PC-9 (cell line): ENCODE measurements at regions not wholly inside any gene's neighbourhood (a gene's known extent, or its start where the extent isn't known, plus 50 kb on each side); places are given as distances from the start of the nearest gene placed in this dataset.

Experiments used
- BruUV-seq: library from RNA; stranded (reverse); fragments of 400-500 nt; replicated peaks from 2 replicates; lab custom pipeline; 2021; lab: Mats Ljungman, UMichigan
- CTCF ChIA-PET: fragments of 300-600 bp; sonication (Branson Sonifier 250); formaldehyde crosslinking; loops from one replicate; lab custom pipeline; 2022; ENCODE audit warnings: antibody characterized with exemption; lab: Charles Lee
- POLR2A ChIA-PET: fragments of 300-600 bp; sonication (Branson Sonifier 250); formaldehyde crosslinking; loops from one replicate; lab custom pipeline; 2022; ENCODE audit warnings: antibody characterized with exemption; ENCODE audit not compliant: unreplicated experiment; lab: Charles Lee
- DNase-seq, 2 experiments: peaks; one replicate each; pipeline versions ENCODE4 v3.0.0 to v3.0.0-alpha.2; 2015 to 2022; ENCODE audit warnings: mixed read lengths in 1 of 2
- H2AFZ ChIP-seq: fragments of 200-600 bp; sonication (generic); 2 replicates; pipeline ENCODE4 v1.8.1; 2017; ENCODE audit warnings: antibody characterized with exemption
- H3F3A ChIP-seq: fragments of 200-600 bp; sonication (generic); 2 replicates; pipeline ENCODE4 v1.8.1; 2017; ENCODE audit warnings: antibody characterized with exemption, mild to moderate bottlenecking, low read depth; ENCODE audit not compliant: insufficient read depth
- H3K27ac ChIP-seq: fragments of 200-600 bp; sonication (generic); 2 replicates; pipeline ENCODE4 v1.6.1; 2016; ENCODE audit warnings: mixed run types
- H3K27me3 ChIP-seq: fragments of 200-600 bp; sonication (generic); 2 replicates; pipeline ENCODE4 v1.6.1; 2016; ENCODE audit warnings: low read depth, mixed run types; ENCODE audit not compliant: insufficient read depth
- H3K36me3 ChIP-seq: fragments of 200-600 bp; sonication (generic); 2 replicates; pipeline ENCODE4 v1.6.1; 2016; ENCODE audit warnings: low read depth, mixed run types
- H3K4me1 ChIP-seq: fragments of 200-600 bp; sonication (generic); replicated peaks from 2 replicates; pipeline ENCODE4 v1.6.1; 2016; ENCODE audit warnings: mixed run types; ENCODE audit not compliant: insufficient read depth
- H3K4me2 ChIP-seq: fragments of 200-600 bp; sonication (generic); 2 replicates; pipeline ENCODE4 v1.6.1; 2017; ENCODE audit warnings: mixed run types
- H3K4me3 ChIP-seq: fragments of 200-600 bp; sonication (generic); 2 replicates; pipeline ENCODE4 v1.6.1; 2016; ENCODE audit warnings: mixed run types
- H3K79me2 ChIP-seq: fragments of 200-600 bp; sonication (generic); 2 replicates; pipeline ENCODE4 v1.6.1; 2017; ENCODE audit warnings: low read depth, mixed run types
- H3K9me2 ChIP-seq: fragments of 200-600 bp; sonication (generic); 2 replicates; pipeline ENCODE4 v1.8.1; 2017; ENCODE audit warnings: mild to moderate bottlenecking; ENCODE audit not compliant: insufficient read depth
- H3K9me3 ChIP-seq: fragments of 200-600 bp; sonication (generic); 2 replicates; pipeline ENCODE4 v1.8.1; 2016; ENCODE audit warnings: low read depth; ENCODE audit not compliant: insufficient read depth
- H4K20me1 ChIP-seq: fragments of 200-600 bp; sonication (generic); 2 replicates; pipeline ENCODE4 v1.8.1; 2017; ENCODE audit not compliant: insufficient read depth
- EZH2 ChIP-seq: fragments of 200-600 bp; sonication (generic); IDR thresholded peaks from 2 replicates; pipeline ENCODE4 v1.8.0; 2017; ENCODE audit warnings: antibody characterized with exemption, low read depth
- intact Hi-C: fragments of 100-400 bp; cut with micrococcal nuclease; formaldehyde crosslinking; loops from one replicate; pipeline ENCODE4 v1.10.0; 2022; ENCODE audit not compliant: unreplicated experiment
- TF ChIP-seq, protein P1 (sequence below): fragments of 200-600 bp; sonication (generic); conservative IDR thresholded peaks from 2 replicates; pipeline ENCODE4 v1.6.1; 2017; ENCODE audit warnings: mixed run types, antibody characterized with exemption, mild to moderate bottlenecking, moderate library complexity

DNA sequence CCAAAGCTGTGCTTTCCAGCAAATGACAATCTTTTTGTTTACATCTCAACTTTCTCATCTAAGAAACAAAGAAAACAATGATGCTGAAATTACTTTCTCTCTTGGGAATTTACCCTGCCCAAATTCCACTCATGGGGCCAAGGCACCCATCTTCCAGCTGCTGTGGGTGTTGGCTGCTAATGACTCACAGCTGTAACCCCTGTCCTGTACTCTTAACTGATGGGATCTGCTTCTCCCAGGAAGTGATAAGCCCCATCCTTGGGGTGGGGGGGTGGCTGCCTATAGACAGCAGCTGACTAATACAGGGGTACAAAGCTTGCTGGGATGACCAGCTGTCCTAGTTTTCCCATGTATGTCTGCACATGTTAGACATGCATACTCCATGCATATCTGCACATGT lies 938.6 kb downstream of the C6orf118 start:
- Histone ChIP-seq H3K4me2 (no peak overlapping the region), H3K4me3 (no peak overlapping the region), H3K27ac (no peak overlapping the region), H3K27me3 (no peaks in the 10 kb centered on the region), H2AFZ (no peak overlapping the region), H3F3A (no peaks in the 10 kb centered on the region), H3K79me2 (no peaks in the 10 kb centered on the region), H3K9me2 (no peaks in the 10 kb centered on the region), H4K20me1 (no peaks in the 10 kb centered on the region), H3K36me3 (no peaks in the 10 kb centered on the region), H3K9me3 (no peaks in the 10 kb centered on the region), H3K4me1 (no peaks in the 10 kb centered on the region)
- BruUV-seq, result no TSS peak
- ChIA-PET CTCF (no interaction called here), POLR2A (no interaction called here)
- intact Hi-C loops, result no loop called here
- no peak for DNase-seq
- TF ChIP-seq EZH2, result no peak
- TF ChIP-seq, protein P1, sequence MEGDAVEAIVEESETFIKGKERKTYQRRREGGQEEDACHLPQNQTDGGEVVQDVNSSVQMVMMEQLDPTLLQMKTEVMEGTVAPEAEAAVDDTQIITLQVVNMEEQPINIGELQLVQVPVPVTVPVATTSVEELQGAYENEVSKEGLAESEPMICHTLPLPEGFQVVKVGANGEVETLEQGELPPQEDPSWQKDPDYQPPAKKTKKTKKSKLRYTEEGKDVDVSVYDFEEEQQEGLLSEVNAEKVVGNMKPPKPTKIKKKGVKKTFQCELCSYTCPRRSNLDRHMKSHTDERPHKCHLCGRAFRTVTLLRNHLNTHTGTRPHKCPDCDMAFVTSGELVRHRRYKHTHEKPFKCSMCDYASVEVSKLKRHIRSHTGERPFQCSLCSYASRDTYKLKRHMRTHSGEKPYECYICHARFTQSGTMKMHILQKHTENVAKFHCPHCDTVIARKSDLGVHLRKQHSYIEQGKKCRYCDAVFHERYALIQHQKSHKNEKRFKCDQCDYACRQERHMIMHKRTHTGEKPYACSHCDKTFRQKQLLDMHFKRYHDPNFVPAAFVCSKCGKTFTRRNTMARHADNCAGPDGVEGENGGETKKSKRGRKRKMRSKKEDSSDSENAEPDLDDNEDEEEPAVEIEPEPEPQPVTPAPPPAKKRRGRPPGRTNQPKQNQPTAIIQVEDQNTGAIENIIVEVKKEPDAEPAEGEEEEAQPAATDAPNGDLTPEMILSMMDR, result no peak

DNA sequence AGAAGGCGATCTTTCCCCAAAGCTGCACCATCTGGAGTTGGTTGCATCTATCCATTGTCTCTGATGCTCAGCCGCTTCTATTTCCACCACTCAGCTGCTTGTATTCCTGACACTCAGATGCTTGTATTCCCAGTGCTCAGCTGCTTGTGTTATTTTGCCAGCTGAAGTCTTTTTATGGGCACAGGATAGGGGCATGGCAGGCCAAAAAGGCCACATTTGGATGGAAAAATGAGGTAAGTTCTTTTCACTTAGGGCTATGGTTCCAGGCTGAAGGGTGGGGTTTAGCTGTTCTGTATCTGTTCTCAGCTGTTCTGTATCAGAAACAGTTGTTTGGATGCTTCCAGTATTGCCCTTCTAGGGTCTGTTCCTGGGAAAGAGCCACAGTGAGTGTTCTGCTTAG lies 944.9 kb downstream of the QKI start:
- H3K27ac ChIP-seq, result no peak overlapping the region
- no peaks in the 10 kb centered on the region for H3K27me3 ChIP-seq
- no peak overlapping the region for H3K4me2 ChIP-seq
- no peak overlapping the region for H3K4me3 ChIP-seq
- H3F3A ChIP-seq, result no peaks in the 10 kb centered on the region
- no TSS peak for BruUV-seq
- no peaks in the 10 kb centered on the region for H3K79me2 ChIP-seq
- H3K9me2 ChIP-seq, result no peaks in the 10 kb centered on the region
- H2AFZ ChIP-seq, result no peak overlapping the region
- intact Hi-C loops, result no loop called here
- H3K4me1 ChIP-seq, result no peaks in the 10 kb centered on the region
- no peak for DNase-seq
- TF ChIP-seq EZH2, result no peak
- TF ChIP-seq, protein P1, result no peak
- no peaks in the 10 kb centered on the region for H3K9me3 ChIP-seq
- POLR2A ChIA-PET, result no interaction called here
- CTCF ChIA-PET, result no interaction called here
- no peaks in the 10 kb centered on the region for H3K36me3 ChIP-seq
- no peaks in the 10 kb centered on the region for H4K20me1 ChIP-seq

DNA sequence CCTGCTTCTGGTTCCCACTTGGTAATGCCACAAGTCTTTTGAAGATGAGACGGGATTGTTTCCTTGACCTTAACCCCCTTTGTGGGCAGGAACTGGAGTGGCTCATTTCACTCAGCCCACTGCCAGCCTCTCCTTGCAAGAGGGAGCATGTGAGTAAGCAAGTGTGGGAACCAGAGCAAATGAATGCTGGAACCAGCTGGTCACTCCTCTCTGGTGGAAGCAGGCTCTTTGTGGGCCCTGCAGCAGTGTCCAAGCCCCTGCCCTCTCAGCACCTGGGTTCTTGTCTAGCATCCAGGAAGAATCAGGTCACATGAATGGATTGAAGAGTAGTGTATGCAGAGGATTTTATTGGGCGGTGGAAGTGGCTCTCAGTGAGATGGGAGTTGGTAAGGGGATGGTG lies 944.5 kb downstream of the QKI start:
- Histone ChIP-seq H4K20me1 (no peaks in the 10 kb centered on the region), H3K27ac (no peak overlapping the region), H3K4me1 (no peaks in the 10 kb centered on the region), H3K79me2 (no peaks in the 10 kb centered on the region), H3F3A (no peaks in the 10 kb centered on the region), H3K4me3 (no peak overlapping the region), H3K9me3 (no peaks in the 10 kb centered on the region), H3K9me2 (no peaks in the 10 kb centered on the region), H3K27me3 (no peaks in the 10 kb centered on the region), H3K4me2 (no peak overlapping the region), H3K36me3 (no peaks in the 10 kb centered on the region), H2AFZ (no peak overlapping the region)
- CTCF ChIA-PET, result no interaction called here
- POLR2A ChIA-PET, result no interaction called here
- no TSS peak for BruUV-seq
- TF ChIP-seq, protein P1, result no peak
- TF ChIP-seq EZH2, result no peak
- DNase-seq, result no peak
- intact Hi-C loops, result no loop called here
